ENCODE measurements at regions not wholly inside any gene's neighbourhood (a gene's known extent, or its start where the extent isn't known, plus 50 kb on each side); places are given as distances from the start of the nearest gene placed in this dataset.

GRCh38 chr7:41351091-41351490 lies 351.8 kb downstream of the INHBA start:
- WGBS (ENCODE audit: low lambda C conversion rate, missing lambda C conversion rate): 29% methylated on average over 1 of the region's 1 CpG

GRCh38 chr7:41346878-41347277 lies 356.0 kb downstream of the INHBA start:
- Histone ChIP-seq H3K79me2 (no peaks in the 10 kb centered on the region), H3K9me3 (ENCODE audit: low read depth) (no peaks in the 10 kb centered on the region), H3K36me3 (replicated peaks; ENCODE audit: insufficient read depth, low read depth) (no peaks in the 10 kb centered on the region), H3K27me3 (no peaks in the 10 kb centered on the region), H2AFZ (no peak overlapping the region), H4K20me1 (ENCODE audit: insufficient read depth, poor library complexity, severe bottlenecking) (no peaks in the 10 kb centered on the region), H3K9me2 (replicated peaks; ENCODE audit: insufficient read depth) (no peaks in the 10 kb centered on the region), H3K4me1 (ENCODE audit: insufficient read depth) (no peaks in the 10 kb centered on the region), H3K4me3 (no peak overlapping the region), H3K4me2 (no peak overlapping the region), H3K27ac (no peak overlapping the region)
- TF ChIP-seq EZH2phosphoT487 (IDR thresholded peaks at IDR 0.05; ENCODE audit: low read depth, severe bottlenecking, unreplicated experiment): no peak
- no peak for TF ChIP-seq EZH2 (IDR thresholded peaks at IDR 0.05; ENCODE audit: borderline replicate concordance)
- TF ChIP-seq CTCF (IDR thresholded peaks at IDR 0.05; ENCODE audit: poor library complexity): no peak
- WGBS (ENCODE audit: low lambda C conversion rate, missing lambda C conversion rate): 95% methylated on average over 5 of the region's 5 CpGs
- DNase-seq (ENCODE audit: low spot score): no peak

More at GRCh38 chr7:41351091-41351490, 351.8 kb downstream of the INHBA start:
- H3K4me3 ChIP-seq: no peak overlapping the region
- no peak overlapping the region for H2AFZ ChIP-seq
- H3K9me3 ChIP-seq (ENCODE audit: low read depth): no peaks in the 10 kb centered on the region
- no peaks in the 10 kb centered on the region for H3K36me3 ChIP-seq (replicated peaks; ENCODE audit: insufficient read depth, low read depth)
- H3K79me2 ChIP-seq: no peaks in the 10 kb centered on the region
- no peaks in the 10 kb centered on the region for H3K4me1 ChIP-seq (ENCODE audit: insufficient read depth)
- no peak overlapping the region for H3K4me2 ChIP-seq
- no peak overlapping the region for H3K27ac ChIP-seq
- DNase-seq (ENCODE audit: low spot score): no peak
- no peak for TF ChIP-seq EZH2 (IDR thresholded peaks at IDR 0.05; ENCODE audit: borderline replicate concordance)
- TF ChIP-seq EZH2phosphoT487 (IDR thresholded peaks at IDR 0.05; ENCODE audit: low read depth, severe bottlenecking, unreplicated experiment): no peak
- no peak for TF ChIP-seq CTCF (IDR thresholded peaks at IDR 0.05; ENCODE audit: poor library complexity)
- H4K20me1 ChIP-seq (ENCODE audit: insufficient read depth, poor library complexity, severe bottlenecking): no peaks in the 10 kb centered on the region
- H3K9me2 ChIP-seq (replicated peaks; ENCODE audit: insufficient read depth): no peaks in the 10 kb centered on the region
- no peaks in the 10 kb centered on the region for H3K27me3 ChIP-seq

- no peaks in the 10 kb centered on the region for H3K9me2 ChIP-seq (replicated peaks; ENCODE audit: insufficient read depth)
- H3K4me2 ChIP-seq: no peak overlapping the region
- H3K79me2 ChIP-seq: no peaks in the 10 kb centered on the region
- H2AFZ ChIP-seq: no peak overlapping the region
- H3K4me1 ChIP-seq (ENCODE audit: insufficient read depth): peaks cover 4% of the 10 kb centered on the region
- no peaks in the 10 kb centered on the region for H3K27me3 ChIP-seq
- H4K20me1 ChIP-seq (ENCODE audit: insufficient read depth, poor library complexity, severe bottlenecking): no peaks in the 10 kb centered on the region
- no peak overlapping the region for H3K27ac ChIP-seq
- H3K9me3 ChIP-seq (ENCODE audit: low read depth): no peaks in the 10 kb centered on the region
- H3K36me3 ChIP-seq (replicated peaks; ENCODE audit: insufficient read depth, low read depth): no peaks in the 10 kb centered on the region
- WGBS (ENCODE audit: low lambda C conversion rate, missing lambda C conversion rate): 84% methylated on average over 8 of the region's 8 CpGs
- H3K4me3 ChIP-seq: no peak overlapping the region
- no peak for DNase-seq (ENCODE audit: low spot score)
- TF ChIP-seq CTCF (IDR thresholded peaks at IDR 0.05; ENCODE audit: poor library complexity) (no peak), EZH2 (IDR thresholded peaks at IDR 0.05; ENCODE audit: borderline replicate concordance) (no peak), EZH2phosphoT487 (IDR thresholded peaks at IDR 0.05; ENCODE audit: low read depth, severe bottlenecking, unreplicated experiment) (no peak)
Measured at GRCh38 chr7:41339913-41340676, 362.8 kb downstream of the INHBA start.
